Islet of Langerhans (tissue), 1 donor: ENCODE measurements at regions not wholly inside any gene's neighbourhood (a gene's known extent, or its start where the extent isn't known, plus 50 kb on each side); places are given as distances from the start of the nearest gene placed in this dataset.
"Not testable (repeated sequence)": the region's sequence is repeated elsewhere in the genome, so short reads cannot be mapped to it uniquely, and the experiment has no call there.

Experiments
- FAIRE-seq: peaks from one replicate; lab custom pipeline; 2011; peaks lifted over from hg19 to GRCh38; lab: Jason Lieb, UNC

- no peak for FAIRE-seq
Measured at GRCh38 chr14:51444353-51445000, 204.4 kb downstream of the TMX1 start.

- no peak for FAIRE-seq
Measured at GRCh38 chr14:51445001-51445390, 204.9 kb downstream of the TMX1 start.

GRCh38 chr14:51446771-51447170, 204.9 kb upstream of the FRMD6 start:
- FAIRE-seq = no peak

- no peak for FAIRE-seq
Measured at GRCh38 chr14:51447411-51447810, 204.3 kb upstream of the FRMD6 start.

GRCh38 chr14:51448831-51449670, 202.7 kb upstream of the FRMD6 start:
- FAIRE-seq = no peak

GRCh38 chr14:51449681-51450080, 202.0 kb upstream of the FRMD6 start:
- FAIRE-seq = no peak

- no peak for FAIRE-seq
Measured at GRCh38 chr14:51451561-51451960, 200.1 kb upstream of the FRMD6 start.

- no peak for FAIRE-seq
Measured at GRCh38 chr14:51453869-51454268, 197.8 kb upstream of the FRMD6 start.

- FAIRE-seq = no peak
Measured at GRCh38 chr14:51454351-51454750, 197.4 kb upstream of the FRMD6 start.

- FAIRE-seq = no peak
Measured at GRCh38 chr14:51455041-51455835, 196.5 kb upstream of the FRMD6 start.

GRCh38 chr14:51457843-51458562, 193.7 kb upstream of the FRMD6 start:
- FAIRE-seq = no peak

GRCh38 chr14:51458563-51458955, 193.2 kb upstream of the FRMD6 start:
- no peak for FAIRE-seq

GRCh38 chr14:51460011-51460410, 191.7 kb upstream of the FRMD6 start:
- no peak for FAIRE-seq

- FAIRE-seq = no peak
Measured at GRCh38 chr14:51462182-51462581, 189.5 kb upstream of the FRMD6 start.

- FAIRE-seq = no peak
Measured at GRCh38 chr14:51462706-51463105, 189.0 kb upstream of the FRMD6 start.

GRCh38 chr14:51463461-51463860, 188.2 kb upstream of the FRMD6 start:
- FAIRE-seq = no peak

- FAIRE-seq = no peak
Measured at GRCh38 chr14:51464411-51464810, 187.3 kb upstream of the FRMD6 start.

- no peak for FAIRE-seq
Measured at GRCh38 chr14:51465486-51465885, 186.2 kb upstream of the FRMD6 start.

- not testable (repeated sequence) for FAIRE-seq
Measured at GRCh38 chr14:51467392-51467791, 184.3 kb upstream of the FRMD6 start.

- FAIRE-seq = no peak
Measured at GRCh38 chr14:51468523-51468922, 183.2 kb upstream of the FRMD6 start.

GRCh38 chr14:51472881-51473280, 178.8 kb upstream of the FRMD6 start:
- no peak for FAIRE-seq

- no peak for FAIRE-seq
Measured at GRCh38 chr14:51473351-51473750, 178.4 kb upstream of the FRMD6 start.
